HG02759 (cell line): ENCODE measurements at regions not wholly inside any gene's neighbourhood (a gene's known extent, or its start where the extent isn't known, plus 50 kb on each side); places are given as distances from the start of the nearest gene placed in this dataset.
"Not testable (repeated sequence)": the region's sequence is repeated elsewhere in the genome, so short reads cannot be mapped to it uniquely, and the experiment has no call there.

Experiments used
- ATAC-seq: cut with Tn5 transposase; IDR thresholded peaks from one replicate; pipeline ENCODE4 v1.9.1; 2021; ENCODE audit warnings: mild to moderate bottlenecking, moderate library complexity; ENCODE audit not compliant: unreplicated experiment

DNA sequence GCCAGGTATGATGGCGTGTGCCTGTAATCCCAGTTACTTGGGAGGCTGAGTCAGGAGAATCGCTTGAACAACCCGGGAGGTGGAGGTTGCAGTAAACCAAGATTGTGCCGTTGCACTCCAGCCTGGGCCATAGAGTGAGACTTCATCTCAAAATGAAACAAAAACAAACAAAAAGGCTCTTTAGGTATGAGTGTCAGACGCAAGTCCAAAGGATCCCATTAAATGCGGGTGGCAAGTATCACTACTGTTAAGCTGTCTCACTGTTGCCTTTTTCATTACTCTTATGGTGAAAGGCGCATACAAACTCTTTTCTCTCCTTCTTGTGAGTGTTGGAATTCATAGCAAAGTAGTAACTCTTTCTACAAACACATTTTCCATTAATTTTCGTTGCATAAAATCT lies 688.5 kb upstream of the CHD1 start:
- ATAC-seq: no peak

- no peak for ATAC-seq
These were observed 686.1 kb upstream of the CHD1 start for GRCh38 chr5:99614888-99615287.

- ATAC-seq: no peak
These were observed 678.3 kb upstream of the CHD1 start for GRCh38 chr5:99607124-99607523.

DNA sequence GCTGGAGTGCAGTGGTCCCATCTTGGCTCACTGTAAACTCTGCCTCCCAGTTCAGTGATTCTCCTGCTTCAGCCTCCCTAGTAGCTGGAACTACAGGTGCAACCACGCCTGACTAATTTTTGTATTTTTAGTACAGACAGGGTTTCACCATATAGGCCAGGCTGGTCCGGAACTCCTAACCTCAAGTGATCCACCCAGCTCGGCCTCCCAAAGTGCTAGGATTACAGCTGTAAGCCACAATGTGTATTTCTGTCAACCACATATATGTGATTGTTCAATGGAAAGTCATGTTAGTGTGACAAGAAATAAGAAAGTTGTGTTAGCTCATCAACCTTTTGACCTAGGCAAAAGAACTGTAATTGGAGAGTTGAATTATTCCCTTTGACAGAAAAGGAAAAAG lies 677.1 kb upstream of the CHD1 start:
- ATAC-seq: no peak

DNA sequence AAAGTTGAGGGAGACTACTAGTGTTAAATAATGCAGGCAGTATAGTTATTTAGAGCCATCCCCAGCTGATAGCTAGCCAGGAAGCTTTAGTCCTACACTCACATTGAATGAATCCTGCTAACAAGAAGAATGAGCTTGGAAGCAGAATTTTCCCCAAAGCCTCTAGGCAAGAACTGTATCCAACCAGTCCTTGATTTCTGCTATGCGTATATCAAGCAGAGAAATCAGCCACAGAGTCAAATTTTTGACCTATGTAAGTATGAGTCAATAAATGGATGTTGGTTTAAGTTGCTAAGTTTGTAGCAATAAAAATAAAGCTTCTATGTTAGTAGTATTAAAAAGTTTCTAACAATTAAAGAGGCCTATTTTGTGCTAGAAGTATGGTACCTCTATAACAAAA lies 672.1 kb upstream of the CHD1 start:
- no peak for ATAC-seq

DNA sequence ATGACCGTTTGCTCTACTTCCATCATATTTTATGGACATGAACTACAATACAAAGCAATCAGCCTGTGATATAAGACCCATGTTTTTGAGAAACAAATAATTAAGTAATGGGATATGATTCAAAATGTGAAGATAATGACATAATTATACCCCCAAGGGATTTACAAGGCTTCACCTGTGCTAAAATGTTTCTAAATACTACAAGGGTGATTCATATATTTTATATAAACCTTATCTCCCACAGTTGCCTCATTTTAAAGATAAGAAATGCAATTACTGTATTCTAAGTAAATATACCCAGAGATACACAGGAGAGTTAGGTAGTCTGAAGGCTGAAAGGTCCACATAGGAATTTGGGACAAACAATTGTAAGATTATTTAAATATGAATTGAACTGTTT lies 662.0 kb upstream of the CHD1 start:
- no peak for ATAC-seq

DNA sequence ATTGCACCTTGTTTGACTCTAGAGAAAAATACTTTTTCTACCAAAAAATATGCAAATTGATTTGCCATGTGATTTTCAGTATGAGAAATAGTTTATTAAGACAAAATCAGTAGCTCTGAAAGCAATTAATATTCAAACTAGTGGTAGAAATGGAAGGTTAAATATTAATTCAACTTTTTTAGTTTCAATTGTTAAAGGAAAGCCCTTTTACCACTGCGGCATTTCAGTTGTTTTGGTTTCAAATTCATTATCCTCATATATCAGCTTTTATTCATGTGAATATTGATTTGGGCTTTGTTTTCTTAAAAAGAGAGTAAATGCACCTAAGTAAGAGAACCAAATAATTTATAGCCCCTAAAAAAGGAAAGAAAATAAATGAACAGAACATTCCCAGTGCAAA lies 660.6 kb upstream of the CHD1 start:
- ATAC-seq: no peak

DNA sequence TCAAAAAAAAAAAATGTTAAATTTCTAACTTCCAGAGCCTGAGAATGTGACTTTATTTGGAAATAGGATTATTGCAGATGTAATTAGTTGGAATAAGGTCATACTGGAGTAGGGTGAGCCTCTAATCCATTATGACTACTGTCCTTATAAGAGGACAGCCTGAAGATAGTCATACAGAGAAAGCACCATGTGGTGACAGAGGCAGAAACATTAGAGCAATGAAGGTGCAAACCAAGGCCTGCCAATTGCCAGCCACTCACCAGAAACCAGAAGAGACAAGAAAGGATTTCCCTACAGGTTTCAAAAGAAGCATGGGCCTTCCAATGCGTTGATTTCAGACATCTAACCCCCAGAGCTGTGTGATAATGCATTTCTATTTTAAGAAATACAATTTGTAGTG lies 659.2 kb upstream of the CHD1 start:
- ATAC-seq: no peak

DNA sequence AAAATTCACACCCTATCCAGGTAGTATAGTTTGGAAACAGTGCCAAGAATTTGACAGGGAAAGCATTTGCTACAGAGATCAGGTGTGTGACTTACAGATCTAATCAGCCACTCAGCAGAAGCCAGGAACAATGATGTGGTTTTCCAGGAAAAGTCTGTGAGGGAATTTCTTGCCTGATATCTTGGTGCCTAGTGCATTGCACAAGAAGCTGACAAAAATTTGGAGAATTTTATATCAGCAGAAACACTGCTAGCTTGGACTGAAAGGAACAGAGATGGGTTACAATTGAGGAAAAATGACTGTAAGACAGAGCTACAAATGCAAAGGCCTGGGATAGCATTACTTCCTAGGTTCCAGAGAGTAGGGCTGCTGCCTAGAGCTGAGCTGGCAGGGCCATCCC lies 658.1 kb upstream of the CHD1 start:
- no peak for ATAC-seq

DNA sequence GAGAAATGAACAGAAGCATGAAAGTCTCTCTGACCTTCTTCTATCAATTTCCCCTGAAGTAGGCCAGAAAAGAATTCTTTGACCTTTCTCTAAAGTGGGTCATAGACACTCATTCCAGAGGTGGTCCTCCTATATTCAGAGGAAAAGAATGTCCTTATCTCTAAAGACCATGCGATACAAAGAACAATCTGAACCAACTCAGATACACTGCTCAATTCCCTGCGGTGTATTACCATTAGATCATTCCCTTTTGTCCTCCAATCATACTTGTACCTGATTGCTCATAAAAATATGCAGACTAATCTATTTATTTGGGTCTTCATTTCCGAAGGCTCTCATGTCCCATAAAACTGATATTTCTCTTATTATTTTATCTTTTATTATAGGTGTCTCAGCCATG lies 652.4 kb upstream of the CHD1 start:
- ATAC-seq: not testable (repeated sequence)

- not testable (repeated sequence) for ATAC-seq
These were observed 634.3 kb upstream of the CHD1 start for GRCh38 chr5:99562937-99563627.

DNA sequence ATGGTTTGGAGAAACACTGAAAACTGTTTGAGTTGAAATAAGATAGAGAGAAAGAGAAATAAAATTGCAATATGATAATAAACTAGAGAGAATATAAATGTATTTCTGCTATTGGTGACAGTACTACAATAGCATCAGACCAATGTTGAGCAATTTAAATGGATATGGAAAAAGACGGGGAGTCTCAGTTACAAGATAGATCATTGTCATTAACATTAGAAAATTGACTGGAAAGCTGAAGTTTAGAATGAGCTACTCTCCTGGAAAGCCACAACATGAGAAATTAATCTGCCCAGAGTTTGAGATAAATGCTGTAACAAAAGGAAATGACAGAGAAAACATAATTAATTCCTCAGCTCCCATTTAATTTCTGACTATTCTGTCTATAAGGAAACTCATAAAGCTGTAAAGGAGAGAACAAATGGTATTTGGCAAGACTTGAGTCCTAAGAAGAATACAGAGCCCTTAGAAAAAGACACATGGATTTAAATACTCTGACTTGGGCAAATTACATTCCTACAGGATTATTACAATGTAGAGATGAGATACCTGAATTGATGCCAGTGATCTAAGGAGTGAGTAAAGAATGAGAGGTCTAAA lies 624.5 kb upstream of the CHD1 start:
- no peak for ATAC-seq

DNA sequence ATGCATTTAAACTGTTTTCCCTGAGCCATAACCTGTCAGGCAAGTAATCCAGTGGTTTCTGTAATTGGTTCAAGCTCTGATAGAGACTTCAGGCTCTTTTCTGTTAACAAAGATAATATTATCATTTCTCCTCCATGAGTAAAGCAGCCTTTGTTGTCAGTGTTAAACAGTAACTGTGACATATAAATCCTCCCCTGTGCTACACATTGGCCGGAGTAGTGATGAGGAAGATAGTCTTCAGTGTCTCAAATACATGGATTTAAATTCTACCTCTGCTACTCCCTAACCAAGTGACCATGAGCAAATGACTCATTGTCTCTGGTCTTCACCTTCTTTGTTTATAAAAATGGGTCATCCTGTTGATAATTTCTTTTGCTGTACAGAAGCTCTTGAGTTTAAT lies 615.5 kb upstream of the CHD1 start:
- ATAC-seq: no peak

DNA sequence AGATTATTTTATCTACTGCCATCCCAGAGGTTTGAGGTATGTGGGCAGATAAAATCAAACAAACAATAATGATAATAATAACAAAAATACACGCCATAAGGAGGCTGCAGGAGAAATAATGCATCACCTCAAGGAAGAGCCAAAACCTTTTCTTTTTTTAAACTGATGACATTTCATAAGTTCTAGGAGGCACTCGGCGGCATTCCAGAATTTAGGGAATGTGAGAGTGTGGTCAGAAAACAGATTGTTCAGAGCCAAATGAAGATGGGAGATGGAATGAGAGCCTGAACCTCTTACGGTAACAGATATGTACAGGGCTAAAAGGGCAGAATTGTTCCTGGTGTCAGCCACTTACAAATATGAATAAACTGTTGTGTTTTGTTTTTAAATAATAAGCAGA lies 615.0 kb upstream of the CHD1 start:
- ATAC-seq: no peak

DNA sequence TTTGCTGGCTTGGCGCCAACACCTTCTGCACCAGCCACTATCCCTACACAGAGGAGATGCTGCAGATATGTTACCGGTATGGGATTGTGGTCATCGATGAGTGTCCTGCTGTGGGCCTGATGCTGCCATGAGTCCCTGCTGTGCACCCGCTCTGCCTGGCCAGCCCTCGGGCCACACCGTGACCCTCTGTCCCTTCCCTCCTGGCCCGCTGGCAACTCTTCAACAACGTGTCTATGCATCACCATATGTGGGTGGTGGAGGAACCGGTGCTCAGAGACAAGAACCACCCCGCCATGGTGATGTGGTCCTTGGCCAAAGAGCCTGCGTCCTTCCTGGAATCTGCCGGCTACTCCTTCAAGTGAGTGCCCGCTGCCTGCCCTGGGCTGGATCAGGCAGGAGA lies 605.4 kb upstream of the CHD1 start:
- not testable (repeated sequence) for ATAC-seq

- not testable (repeated sequence) for ATAC-seq
These were observed 592.9 kb upstream of the CHD1 start for GRCh38 chr5:99521666-99522065.

- not testable (repeated sequence) for ATAC-seq
These were observed 587.2 kb upstream of the CHD1 start for GRCh38 chr5:99515864-99516490.

DNA sequence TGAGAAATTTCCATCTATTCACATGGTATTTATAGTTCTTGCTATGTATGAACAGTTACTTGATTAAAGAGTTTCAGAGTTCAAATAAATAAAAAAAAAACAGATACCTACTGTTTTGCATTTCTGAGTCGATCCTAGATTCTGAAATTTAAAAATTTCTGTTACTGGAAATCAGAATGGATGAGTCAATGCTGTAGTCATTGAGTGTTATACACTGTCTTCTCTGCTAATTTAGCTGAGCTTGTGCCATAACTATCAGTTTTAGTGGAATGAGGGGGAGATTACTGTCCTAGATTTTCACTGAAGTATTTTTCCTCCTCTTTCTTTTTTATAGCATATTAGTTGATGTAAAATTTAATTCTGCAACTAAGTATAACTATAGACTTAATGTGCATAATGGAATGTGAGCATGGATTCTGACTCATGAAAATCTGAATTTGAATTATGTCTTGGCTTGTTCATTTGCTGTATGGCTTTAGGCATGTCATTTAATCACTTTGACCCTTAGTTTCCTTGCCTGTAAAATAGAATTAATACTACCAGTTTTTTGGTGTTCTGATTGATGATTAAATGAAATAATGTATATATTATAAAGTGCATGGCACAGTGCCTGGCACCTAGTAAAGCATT lies 581.5 kb upstream of the CHD1 start:
- not testable (repeated sequence) for ATAC-seq

GRCh38 chr5:99509064-99509463 lies 580.3 kb upstream of the CHD1 start:
- ATAC-seq: not testable (repeated sequence)

- ATAC-seq: not testable (repeated sequence)
These were observed 566.6 kb upstream of the CHD1 start for GRCh38 chr5:99495456-99495855.

DNA sequence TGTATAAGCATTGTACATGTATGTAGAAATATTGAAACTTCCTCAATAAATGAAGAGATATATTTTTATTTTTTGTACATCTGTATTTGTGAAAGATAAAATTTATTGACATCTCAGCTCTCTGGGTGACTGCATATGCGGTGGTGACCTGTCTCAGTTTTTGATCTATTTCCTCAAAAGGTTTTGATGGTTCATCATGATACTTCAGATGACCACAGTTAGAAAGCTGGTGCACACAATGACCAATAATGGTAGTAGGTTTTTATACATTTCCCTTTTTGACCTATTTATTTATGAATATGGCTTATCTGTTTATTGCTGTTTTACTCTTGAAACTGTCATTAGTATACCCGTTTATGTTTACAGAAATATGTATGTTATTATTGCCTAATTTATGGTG lies 549.6 kb upstream of the CHD1 start:
- not testable (repeated sequence) for ATAC-seq

GRCh38 chr5:99473328-99473727 lies 544.5 kb upstream of the CHD1 start:
- ATAC-seq: not testable (repeated sequence)
